H1 (cell line): ENCODE measurements at regions not wholly inside any gene's neighbourhood (a gene's known extent, or its start where the extent isn't known, plus 50 kb on each side); places are given as distances from the start of the nearest gene placed in this dataset.

Experiments
- CEBPB ChIP-seq: IDR thresholded peaks from 2 replicates; pipeline ENCODE4 v1.6.1; 2012; ENCODE audit warnings: low read depth, low read length
- CHD2 ChIP-seq: IDR thresholded peaks from 2 replicates; pipeline ENCODE4 v1.6.1; 2012; ENCODE audit warnings: low read length, improper control_type of control experiment
- CTCF ChIP-seq, 3 experiments: IDR thresholded peaks; 1 replicate in 2 of 3; 2 replicates in 1 of 3; pipeline versions ENCODE4 v1.5.1 to v1.6.1; 2011; ENCODE audit warnings: low read length in 3 of 3, mild to moderate bottlenecking in 3 of 3, inconsistent platforms in 2 of 3, low read depth in 1 of 3, moderate library complexity in 1 of 3; ENCODE audit not compliant: insufficient read depth in 1 of 3; ENCODE audit errors: control extremely low read depth in 1 of 3
- POLR2AphosphoS5 ChIP-seq: IDR thresholded peaks from 2 replicates; pipeline ENCODE4 v1.6.1; 2011; ENCODE audit warnings: low read depth, low read length
- RAD21 ChIP-seq, 2 experiments: IDR thresholded peaks in 1 of 2; conservative IDR thresholded peaks in 1 of 2; 2 replicates each; pipeline ENCODE4 v1.6.1; 2011; ENCODE audit warnings: low read depth in 2 of 2, low read length in 2 of 2, improper control_type of control experiment in 1 of 2, inconsistent platforms in 1 of 2, mild to moderate bottlenecking in 1 of 2, moderate library complexity in 1 of 2
- SP1 ChIP-seq: IDR thresholded peaks from 2 replicates; pipeline ENCODE4 v1.6.1; 2011; ENCODE audit warnings: low read depth, low read length
- ZNF274 ChIP-seq: IDR thresholded peaks from 2 replicates; pipeline ENCODE4 v1.7.0; 2012; ENCODE audit warnings: low read length, borderline replicate concordance; ENCODE audit errors: extremely low read depth

GRCh38 chr1:63142001-63142400 is 180.4 kb upstream of the FOXD3 start:
- TF ChIP-seq CHD2 (no peak), CEBPB (no peak), ZNF274 (no peak), POLR2AphosphoS5 (no peak), SP1 (no peak), RAD21 (IDR thresholded peaks at IDR 0.05 in 1 of 2, conservative IDR thresholded peaks at IDR 0.05 in 1 of 2; ENCODE audit: low read depth in 2 of 2, low read length in 2 of 2) (no peak), CTCF (IDR thresholded peaks at IDR 0.05; ENCODE audit: control extremely low read depth in 1 of 3, insufficient read depth in 1 of 3, low read depth in 1 of 3, low read length in 3 of 3) (no peak)
